SJCRH30 (cell line): ENCODE measurements at regions not wholly inside any gene's neighbourhood (a gene's known extent, or its start where the extent isn't known, plus 50 kb on each side); places are given as distances from the start of the nearest gene placed in this dataset.

ENCODE experiments used
- DNase-seq, 2 experiments: peaks; one replicate each; pipeline ENCODE4 v3.0.0-alpha.2; 2015 to 2020
- H3K27ac ChIP-seq: fragments of 250-450 bp; sonication (Bioruptor Pico); 2 replicates; pipeline ENCODE4 v1.5.1; 2020; ENCODE audit warnings: mild to moderate bottlenecking, moderate library complexity
- H3K27me3 ChIP-seq: fragments of 250-450 bp; sonication (Bioruptor Pico); 2 replicates; pipeline ENCODE4 v1.5.1; 2020; ENCODE audit warnings: mild to moderate bottlenecking, moderate library complexity
- H3K36me3 ChIP-seq: fragments of 250-450 bp; sonication (Bioruptor Pico); 2 replicates; pipeline ENCODE4 v1.5.1; 2020; ENCODE audit warnings: mild to moderate bottlenecking, moderate library complexity
- H3K4me1 ChIP-seq: fragments of 250-450 bp; sonication (Bioruptor Pico); 2 replicates; pipeline ENCODE4 v1.5.1; 2020; ENCODE audit warnings: mild to moderate bottlenecking, moderate library complexity
- H3K4me3 ChIP-seq: fragments of 250-450 bp; sonication (Bioruptor Pico); 2 replicates; pipeline ENCODE4 v1.5.1; 2020; ENCODE audit warnings: mild to moderate bottlenecking, moderate library complexity
- H3K9me3 ChIP-seq: fragments of 250-450 bp; sonication (Bioruptor Pico); replicated peaks from 2 replicates; pipeline ENCODE4 v1.5.1; 2020; ENCODE audit warnings: mild to moderate bottlenecking, moderate library complexity

GRCh38 chr2:12968399-12968798 lies 251.7 kb downstream of the TRIB2 start:
- H3K36me3 ChIP-seq, result no peaks in the 10 kb centered on the region
- H3K4me1 ChIP-seq, result peaks cover 20% of the 10 kb centered on the region
- no peak overlapping the region for H3K27ac ChIP-seq
- H3K4me3 ChIP-seq, result no peak overlapping the region
- no peaks in the 10 kb centered on the region for H3K27me3 ChIP-seq
- H3K9me3 ChIP-seq, result no peaks in the 10 kb centered on the region
- no peak for DNase-seq

- Histone ChIP-seq H3K4me3 (no peak overlapping the region), H3K27ac (no peak overlapping the region), H3K27me3 (no peaks in the 10 kb centered on the region), H3K4me1 (peaks cover 6% of the 10 kb centered on the region), H3K36me3 (no peaks in the 10 kb centered on the region), H3K9me3 (peaks cover 5% of the 10 kb centered on the region; the same call in 1 of the 2 replicates)
- DNase-seq, result peak; percentile 14
Measured at GRCh38 chr2:12970861-12971260, 254.1 kb downstream of the TRIB2 start.

GRCh38 chr2:12971581-12972365 lies 255.0 kb downstream of the TRIB2 start:
- Histone ChIP-seq H3K9me3 (peaks cover 5% of the 10 kb centered on the region; the same call in 1 of the 2 replicates), H3K4me1 (no peaks in the 10 kb centered on the region), H3K27me3 (no peaks in the 10 kb centered on the region), H3K36me3 (no peaks in the 10 kb centered on the region), H3K27ac (no peak overlapping the region), H3K4me3 (no peak overlapping the region)
- no peak for DNase-seq

- H3K9me3 ChIP-seq, result peaks cover 5% of the 10 kb centered on the region; the same call in 1 of the 2 replicates
- no peaks in the 10 kb centered on the region for H3K27me3 ChIP-seq
- H3K27ac ChIP-seq, result no peak overlapping the region
- no peaks in the 10 kb centered on the region for H3K36me3 ChIP-seq
- H3K4me1 ChIP-seq, result no peaks in the 10 kb centered on the region; the same call in 1 of the 2 replicates
- no peak overlapping the region for H3K4me3 ChIP-seq
- no peak for DNase-seq
Measured at GRCh38 chr2:12978066-12978835, 261.5 kb downstream of the TRIB2 start.

DNA sequence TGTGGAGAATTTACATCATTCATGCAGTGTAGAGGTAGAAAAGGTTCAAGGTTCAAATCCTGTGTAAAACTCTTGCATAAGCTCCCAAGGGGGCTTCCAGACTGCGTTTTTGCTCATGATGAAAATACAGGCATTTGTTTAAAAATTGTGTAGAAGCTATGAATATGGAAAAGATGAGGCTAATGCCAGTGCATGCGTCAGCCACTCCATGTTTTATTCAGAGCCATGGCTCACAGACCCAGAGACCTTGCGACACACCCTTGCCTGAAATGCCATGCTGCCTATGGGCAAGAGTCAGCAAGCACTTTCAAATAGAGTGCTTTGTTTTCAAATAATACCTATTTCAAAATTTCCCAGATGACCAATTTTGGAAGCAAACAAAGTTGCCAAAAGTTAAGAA lies 262.3 kb downstream of the TRIB2 start:
- Histone ChIP-seq H3K9me3 (peaks cover 4% of the 10 kb centered on the region; the same call in 1 of the 2 replicates), H3K4me3 (no peak overlapping the region), H3K27me3 (no peaks in the 10 kb centered on the region), H3K4me1 (no peaks in the 10 kb centered on the region; the same call in 1 of the 2 replicates), H3K27ac (no peak overlapping the region), H3K36me3 (no peaks in the 10 kb centered on the region)
- no peak for DNase-seq

DNA sequence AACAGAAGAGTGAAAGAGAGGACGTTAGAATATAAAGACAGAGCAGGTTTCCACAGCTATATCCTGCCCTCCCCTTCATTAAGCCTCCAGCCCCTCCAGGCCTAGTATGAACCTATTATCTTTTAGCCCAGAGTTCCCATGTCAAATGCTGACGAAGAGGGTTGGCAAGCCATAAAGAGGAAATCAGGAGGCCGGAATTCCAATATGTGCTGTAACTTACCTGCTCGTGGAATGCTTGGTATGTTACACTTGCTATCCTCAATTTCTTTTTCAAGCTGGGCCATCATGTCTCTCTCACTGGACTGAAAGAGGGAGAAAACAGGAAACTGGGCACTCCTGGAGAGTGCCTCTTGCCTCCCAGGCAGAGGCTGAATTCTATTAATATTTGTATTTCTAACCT lies 264.1 kb downstream of the TRIB2 start:
- H3K4me3 ChIP-seq, result no peak overlapping the region
- DNase-seq, result no peak
- H3K36me3 ChIP-seq, result no peaks in the 10 kb centered on the region
- no peak overlapping the region for H3K27ac ChIP-seq
- no peaks in the 10 kb centered on the region; the same call in 1 of the 2 replicates for H3K4me1 ChIP-seq
- H3K9me3 ChIP-seq, result no peaks in the 10 kb centered on the region
- no peaks in the 10 kb centered on the region for H3K27me3 ChIP-seq

- no peaks in the 10 kb centered on the region; the same call in 1 of the 2 replicates for H3K4me1 ChIP-seq
- DNase-seq, result no peak
- no peaks in the 10 kb centered on the region for H3K9me3 ChIP-seq
- H3K27me3 ChIP-seq, result no peaks in the 10 kb centered on the region
- H3K27ac ChIP-seq, result no peak overlapping the region
- H3K4me3 ChIP-seq, result no peak overlapping the region
- no peaks in the 10 kb centered on the region for H3K36me3 ChIP-seq
Measured at GRCh38 chr2:12982149-12982584, 265.4 kb downstream of the TRIB2 start.

DNA sequence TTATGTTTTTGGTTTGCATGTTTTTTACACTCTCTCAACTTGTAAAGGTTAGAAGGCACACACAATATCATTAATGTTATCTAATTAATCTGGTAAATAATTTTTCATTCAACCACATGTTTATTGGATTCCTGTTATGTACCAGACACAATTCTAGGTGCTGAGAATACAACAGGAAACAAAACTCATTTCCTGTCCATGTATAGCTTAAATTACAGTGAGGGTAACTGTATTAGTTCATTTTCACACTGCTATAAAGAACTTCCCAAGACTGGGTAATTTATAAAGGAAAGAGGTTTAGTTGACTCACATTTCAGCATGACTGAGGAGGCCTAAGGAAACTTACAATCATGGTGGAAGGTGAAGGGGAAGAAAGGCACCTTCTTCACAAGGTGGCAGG lies 270.5 kb downstream of the TRIB2 start:
- Histone ChIP-seq H3K27me3 (no peaks in the 10 kb centered on the region), H3K27ac (no peak overlapping the region), H3K4me3 (no peak overlapping the region), H3K4me1 (no peaks in the 10 kb centered on the region), H3K36me3 (no peaks in the 10 kb centered on the region), H3K9me3 (no peaks in the 10 kb centered on the region; the same call in 1 of the 2 replicates)
- no peak for DNase-seq

- H3K36me3 ChIP-seq, result no peaks in the 10 kb centered on the region
- H3K9me3 ChIP-seq, result no peaks in the 10 kb centered on the region; the same call in 1 of the 2 replicates
- H3K4me3 ChIP-seq, result no peak overlapping the region
- DNase-seq, result no peak
- no peaks in the 10 kb centered on the region for H3K4me1 ChIP-seq
- H3K27me3 ChIP-seq, result no peaks in the 10 kb centered on the region
- H3K27ac ChIP-seq, result no peak overlapping the region
Measured at GRCh38 chr2:12988279-12988678, 271.5 kb downstream of the TRIB2 start.

DNA sequence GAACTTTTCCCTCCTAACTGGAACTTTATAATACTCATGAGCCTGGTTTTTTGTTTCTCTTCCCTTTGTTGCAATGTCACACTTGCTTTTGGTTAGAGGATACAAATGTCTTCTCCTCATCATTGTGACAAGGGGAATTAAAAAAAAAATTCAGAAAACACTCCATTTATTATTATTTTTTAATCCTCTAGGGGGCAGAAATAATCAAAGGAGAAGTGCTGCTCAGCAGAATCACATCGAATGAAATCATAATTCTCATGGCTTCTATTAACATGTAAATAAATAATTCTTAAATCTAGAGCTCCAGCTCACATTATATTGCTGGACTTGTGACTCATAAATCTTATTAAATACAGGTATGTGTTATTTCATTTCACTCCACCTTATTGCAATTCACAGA lies 273.8 kb downstream of the TRIB2 start:
- no peak overlapping the region for H3K27ac ChIP-seq
- no peaks in the 10 kb centered on the region for H3K27me3 ChIP-seq
- no peak for DNase-seq
- H3K4me3 ChIP-seq, result no peak overlapping the region
- H3K9me3 ChIP-seq, result no peaks in the 10 kb centered on the region; the same call in 1 of the 2 replicates
- no peaks in the 10 kb centered on the region for H3K36me3 ChIP-seq
- no peaks in the 10 kb centered on the region for H3K4me1 ChIP-seq

- Histone ChIP-seq H3K9me3 (no peaks in the 10 kb centered on the region), H3K4me3 (no peak overlapping the region), H3K4me1 (peaks cover 29% of the 10 kb centered on the region), H3K36me3 (no peaks in the 10 kb centered on the region), H3K27me3 (no peaks in the 10 kb centered on the region), H3K27ac (no peak overlapping the region)
- no peak for DNase-seq
Measured at GRCh38 chr2:12998685-12999084, 281.9 kb downstream of the TRIB2 start.

GRCh38 chr2:13000664-13001363 lies 284.1 kb downstream of the TRIB2 start:
- Histone ChIP-seq H3K36me3 (no peaks in the 10 kb centered on the region), H3K4me3 (peak overlapping the region; percentile 38), H3K4me1 (peaks cover 29% of the 10 kb centered on the region), H3K9me3 (no peaks in the 10 kb centered on the region), H3K27me3 (no peaks in the 10 kb centered on the region), H3K27ac (peak overlapping the region; percentile 50)
- DNase-seq, result peak; percentile 45 to 72

GRCh38 chr2:13001408-13001807 lies 284.7 kb downstream of the TRIB2 start:
- peak; percentile 48 to 74 for DNase-seq
- peak overlapping the region; percentile 38 for H3K4me3 ChIP-seq
- no peaks in the 10 kb centered on the region for H3K27me3 ChIP-seq
- H3K9me3 ChIP-seq, result no peaks in the 10 kb centered on the region
- peaks cover 30% of the 10 kb centered on the region for H3K4me1 ChIP-seq
- H3K27ac ChIP-seq, result peak overlapping the region; percentile 50
- no peaks in the 10 kb centered on the region for H3K36me3 ChIP-seq

DNA sequence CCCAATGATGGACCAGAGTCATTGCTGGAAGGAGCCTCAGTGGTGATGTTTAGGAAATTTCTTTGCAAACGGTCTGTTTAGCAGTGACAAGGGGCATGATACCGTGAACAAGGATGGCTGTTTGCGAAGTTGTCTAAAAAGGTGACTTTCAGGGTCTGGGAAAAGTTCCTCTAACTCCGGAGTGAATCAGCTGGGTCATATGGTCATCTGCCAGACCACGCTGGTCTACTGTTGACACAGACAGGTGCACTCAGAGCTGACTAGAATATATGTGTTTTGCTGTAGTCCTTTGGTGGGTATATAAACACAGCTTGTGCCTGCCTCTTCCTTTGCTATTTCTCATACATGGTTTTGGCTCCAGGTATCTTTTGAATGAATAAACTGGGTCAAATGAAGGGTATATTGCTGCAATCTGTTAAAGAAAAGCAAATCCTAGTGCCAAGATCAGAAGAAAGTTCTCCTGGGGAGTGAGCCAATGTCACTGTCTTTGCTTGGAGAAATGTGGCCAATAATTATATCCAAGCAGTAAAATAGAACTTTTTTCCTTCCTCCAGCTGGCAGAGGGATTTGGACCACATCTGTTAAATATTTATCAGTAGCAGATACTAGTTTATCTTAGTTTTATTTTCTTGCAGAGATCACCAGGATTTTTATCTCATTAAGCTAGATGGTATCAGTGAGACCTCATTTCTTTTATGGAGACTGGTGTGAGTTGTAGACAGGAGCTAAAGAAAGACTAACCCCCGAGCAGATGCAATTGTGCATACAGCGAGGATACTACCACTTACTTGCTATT lies 286.0 kb downstream of the TRIB2 start:
- H3K36me3 ChIP-seq, result no peaks in the 10 kb centered on the region
- DNase-seq, result peak; percentile 35 to 69
- no peak overlapping the region for H3K27ac ChIP-seq

More for the DNA sequence above, 286.0 kb downstream of the TRIB2 start:
- Histone ChIP-seq H3K4me1 (peaks cover 37% of the 10 kb centered on the region), H3K9me3 (no peaks in the 10 kb centered on the region), H3K27me3 (no peaks in the 10 kb centered on the region), H3K4me3 (no peak overlapping the region)
